ENCODE measurements at regions not wholly inside any gene's neighbourhood (a gene's known extent, or its start where the extent isn't known, plus 50 kb on each side); places are given as distances from the start of the nearest gene placed in this dataset.

GRCh38 chr2:125033871-125034270 is 1008.8 kb downstream of the CNTNAP5 start:
- no peak for TF ChIP-seq CTCF (IDR thresholded peaks at IDR 0.05)
- no peak overlapping the region for H3K27ac Mint-ChIP-seq
- H3K27me3 Mint-ChIP-seq (ENCODE audit: low read depth, poor library complexity), result no peaks in the 10 kb centered on the region
- H3K36me3 Mint-ChIP-seq (ENCODE audit: low read depth), result no peaks in the 10 kb centered on the region
- no peak overlapping the region for H3K4me3 Mint-ChIP-seq
- no peak for DNase-seq
- peaks cover 7% of the 10 kb centered on the region for H3K9me3 Mint-ChIP-seq
- no peaks in the 10 kb centered on the region for H3K4me1 Mint-ChIP-seq

- Mint-ChIP-seq H3K4me3 (no peak overlapping the region), H3K9me3 (no peaks in the 10 kb centered on the region), H3K27me3 (ENCODE audit: low read depth, poor library complexity) (peaks cover 9% of the 10 kb centered on the region), H3K36me3 (ENCODE audit: low read depth) (no peaks in the 10 kb centered on the region), H3K27ac (no peak overlapping the region), H3K4me1 (no peaks in the 10 kb centered on the region)
- no peak for TF ChIP-seq CTCF (IDR thresholded peaks at IDR 0.05)
- DNase-seq, result no peak
Observed at GRCh38 chr2:125037135-125037653, 1012.1 kb downstream of the CNTNAP5 start.

- Mint-ChIP-seq H3K9me3 (no peaks in the 10 kb centered on the region), H3K36me3 (ENCODE audit: low read depth) (no peaks in the 10 kb centered on the region), H3K27me3 (ENCODE audit: low read depth, poor library complexity) (peaks cover 9% of the 10 kb centered on the region), H3K27ac (no peak overlapping the region), H3K4me3 (no peak overlapping the region), H3K4me1 (no peaks in the 10 kb centered on the region)
- DNase-seq, result no peak
- no peak for TF ChIP-seq CTCF (IDR thresholded peaks at IDR 0.05)
Observed at GRCh38 chr2:125041846-125042245, 1016.8 kb downstream of the CNTNAP5 start.

- no peak for DNase-seq
- Mint-ChIP-seq H3K4me1 (no peaks in the 10 kb centered on the region), H3K27me3 (ENCODE audit: low read depth, poor library complexity) (peaks cover 9% of the 10 kb centered on the region), H3K4me3 (no peak overlapping the region), H3K27ac (no peak overlapping the region), H3K9me3 (no peaks in the 10 kb centered on the region), H3K36me3 (ENCODE audit: low read depth) (no peaks in the 10 kb centered on the region)
- no peak for TF ChIP-seq CTCF (IDR thresholded peaks at IDR 0.05)
Observed at GRCh38 chr2:125042727-125043126, 1017.6 kb downstream of the CNTNAP5 start.

- H3K4me3 Mint-ChIP-seq, result no peak overlapping the region
- TF ChIP-seq CTCF (IDR thresholded peaks at IDR 0.05), result no peak
- no peak overlapping the region for H3K27ac Mint-ChIP-seq
- H3K36me3 Mint-ChIP-seq (ENCODE audit: low read depth), result no peaks in the 10 kb centered on the region
- H3K27me3 Mint-ChIP-seq (ENCODE audit: low read depth, poor library complexity), result peaks cover 3% of the 10 kb centered on the region
- no peak for DNase-seq
- no peaks in the 10 kb centered on the region for H3K4me1 Mint-ChIP-seq
- H3K9me3 Mint-ChIP-seq, result peaks cover 18% of the 10 kb centered on the region
Observed at GRCh38 chr2:125070726-125071505, 1045.8 kb downstream of the CNTNAP5 start.

- no peaks in the 10 kb centered on the region for H3K36me3 Mint-ChIP-seq (ENCODE audit: low read depth)
- H3K27me3 Mint-ChIP-seq (ENCODE audit: low read depth, poor library complexity), result peaks cover 3% of the 10 kb centered on the region
- TF ChIP-seq CTCF (IDR thresholded peaks at IDR 0.05), result no peak
- peaks cover 24% of the 10 kb centered on the region for H3K9me3 Mint-ChIP-seq
- H3K27ac Mint-ChIP-seq, result no peak overlapping the region
- no peak for DNase-seq
- no peaks in the 10 kb centered on the region for H3K4me1 Mint-ChIP-seq
- H3K4me3 Mint-ChIP-seq, result no peak overlapping the region
Observed at GRCh38 chr2:125073440-125073839, 1048.4 kb downstream of the CNTNAP5 start.

Measured in nephron progenitor cell (in vitro differentiated cells).